Stimulated activated CD4-positive, alpha-beta T cell treated with anti-CD3 and anti-CD28 coated beads, Interleukin-4, amount 100 ng/mL, for 24 hours (primary cell): ENCODE measurements at regions not wholly inside any gene's neighbourhood (a gene's known extent, or its start where the extent isn't known, plus 50 kb on each side); places are given as distances from the start of the nearest gene placed in this dataset.

Source experiments
- DNase-seq: peaks from one replicate; pipeline ENCODE4 v3.0.0-alpha.2; 2020

DNA sequence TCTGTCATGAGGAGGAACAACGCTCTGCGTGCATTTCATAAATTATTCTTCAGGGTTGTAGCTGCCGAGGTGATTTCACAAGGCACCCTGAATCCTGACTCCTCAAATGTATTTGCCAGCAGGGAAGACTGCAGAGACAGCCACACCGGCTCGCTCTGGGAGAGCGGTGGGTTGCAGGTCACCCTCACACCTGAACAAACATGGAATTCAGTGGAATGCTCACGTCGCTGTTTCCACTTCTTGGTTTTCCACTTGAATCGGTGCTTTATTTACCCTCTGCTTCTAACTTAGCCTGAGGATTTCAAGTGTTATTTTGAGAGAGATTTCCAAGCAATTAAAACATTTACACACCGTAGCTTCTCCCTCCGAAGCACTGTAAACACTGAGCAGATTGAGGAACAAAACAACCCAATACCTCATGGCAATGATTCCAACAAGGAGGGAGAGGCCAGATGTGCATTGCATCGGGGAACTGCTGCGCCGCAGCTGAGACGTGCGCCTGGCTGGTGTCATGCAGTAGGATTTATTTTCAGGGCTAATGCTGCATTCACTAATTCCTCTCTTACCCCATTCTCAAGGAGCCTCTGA lies 59.5 kb upstream of the GGTLC1 start:
- no peak for DNase-seq

GRCh38 chr20:24046888-24047287 lies 58.3 kb upstream of the GGTLC1 start:
- DNase-seq: no peak

GRCh38 chr20:24045621-24046318 lies 57.2 kb upstream of the GGTLC1 start:
- DNase-seq: peak; percentile 24

- DNase-seq: no peak
Observed at GRCh38 chr20:24043294-24043693, 54.7 kb upstream of the GGTLC1 start.

DNA sequence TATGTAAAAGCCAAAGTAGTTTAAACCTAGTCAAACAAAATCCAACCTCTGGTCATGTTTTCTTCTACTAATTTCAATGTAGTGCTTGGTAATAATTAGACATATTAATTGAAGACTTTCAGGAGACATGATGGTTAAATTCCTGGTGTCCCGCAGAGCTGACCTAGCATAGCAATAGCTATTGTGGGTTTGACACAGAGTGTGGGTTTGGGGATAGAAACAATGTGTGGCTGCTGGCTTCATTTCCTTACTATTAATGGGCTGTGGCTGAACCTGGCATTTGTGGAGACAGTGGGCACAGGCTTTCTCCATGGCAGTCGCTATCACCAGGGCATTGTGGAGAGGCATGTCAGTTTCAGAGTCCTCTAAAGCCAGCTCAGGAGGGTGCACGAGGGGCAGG lies 54.1 kb upstream of the GGTLC1 start:
- no peak for DNase-seq

- no peak for DNase-seq
Observed at GRCh38 chr20:24040896-24041459, 52.4 kb upstream of the GGTLC1 start.

DNA sequence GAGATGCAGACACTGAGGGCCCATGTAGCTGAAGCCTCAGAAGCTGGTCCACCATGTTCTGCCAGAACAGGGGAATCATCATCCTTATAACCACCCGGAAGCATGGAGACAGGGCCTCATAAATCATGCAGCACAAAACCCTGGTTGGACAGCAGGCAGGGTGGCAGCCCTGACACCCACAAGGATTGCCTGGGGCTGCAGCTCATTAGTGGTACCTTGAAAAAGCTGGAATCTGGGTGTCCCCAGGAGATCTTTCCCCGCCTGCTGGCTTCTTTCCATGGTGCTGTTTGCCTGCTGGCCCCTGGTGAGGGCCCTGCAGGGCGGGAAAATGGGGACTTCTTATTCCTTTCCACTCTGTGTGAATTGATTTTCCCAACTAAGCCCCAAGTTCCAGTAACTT lies 50.6 kb upstream of the GGTLC1 start:
- DNase-seq: no peak
